ENCODE measurements at regions not wholly inside any gene's neighbourhood (a gene's known extent, or its start where the extent isn't known, plus 50 kb on each side); places are given as distances from the start of the nearest gene placed in this dataset.

DNA sequence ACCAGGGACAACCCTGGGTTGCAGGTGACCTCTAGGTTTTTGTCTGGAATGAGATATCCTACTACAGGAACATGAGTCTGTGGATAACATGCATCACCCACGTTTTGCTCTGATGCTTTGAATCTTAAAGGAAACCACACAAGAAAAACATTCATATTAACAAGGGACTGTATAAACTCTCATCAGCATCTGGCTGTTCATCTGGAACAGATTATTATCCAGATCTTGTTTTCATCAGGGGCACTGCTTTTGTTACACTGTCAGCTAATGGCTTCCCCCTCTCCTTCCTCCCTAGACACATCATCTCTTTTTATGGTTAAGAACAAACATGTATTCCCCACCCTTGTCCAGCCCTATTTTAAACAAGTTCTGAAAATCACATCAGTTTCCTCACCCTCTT lies 1095.7 kb downstream of the AACS start:
- TF ChIP-seq, protein P1, sequence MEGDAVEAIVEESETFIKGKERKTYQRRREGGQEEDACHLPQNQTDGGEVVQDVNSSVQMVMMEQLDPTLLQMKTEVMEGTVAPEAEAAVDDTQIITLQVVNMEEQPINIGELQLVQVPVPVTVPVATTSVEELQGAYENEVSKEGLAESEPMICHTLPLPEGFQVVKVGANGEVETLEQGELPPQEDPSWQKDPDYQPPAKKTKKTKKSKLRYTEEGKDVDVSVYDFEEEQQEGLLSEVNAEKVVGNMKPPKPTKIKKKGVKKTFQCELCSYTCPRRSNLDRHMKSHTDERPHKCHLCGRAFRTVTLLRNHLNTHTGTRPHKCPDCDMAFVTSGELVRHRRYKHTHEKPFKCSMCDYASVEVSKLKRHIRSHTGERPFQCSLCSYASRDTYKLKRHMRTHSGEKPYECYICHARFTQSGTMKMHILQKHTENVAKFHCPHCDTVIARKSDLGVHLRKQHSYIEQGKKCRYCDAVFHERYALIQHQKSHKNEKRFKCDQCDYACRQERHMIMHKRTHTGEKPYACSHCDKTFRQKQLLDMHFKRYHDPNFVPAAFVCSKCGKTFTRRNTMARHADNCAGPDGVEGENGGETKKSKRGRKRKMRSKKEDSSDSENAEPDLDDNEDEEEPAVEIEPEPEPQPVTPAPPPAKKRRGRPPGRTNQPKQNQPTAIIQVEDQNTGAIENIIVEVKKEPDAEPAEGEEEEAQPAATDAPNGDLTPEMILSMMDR (IDR thresholded peaks at IDR 0.05), result no peak
- no peak for TF ChIP-seq ZFX (IDR thresholded peaks at IDR 0.05; ENCODE audit: borderline replicate concordance)
- H3K27ac ChIP-seq, result no peak overlapping the region

DNA sequence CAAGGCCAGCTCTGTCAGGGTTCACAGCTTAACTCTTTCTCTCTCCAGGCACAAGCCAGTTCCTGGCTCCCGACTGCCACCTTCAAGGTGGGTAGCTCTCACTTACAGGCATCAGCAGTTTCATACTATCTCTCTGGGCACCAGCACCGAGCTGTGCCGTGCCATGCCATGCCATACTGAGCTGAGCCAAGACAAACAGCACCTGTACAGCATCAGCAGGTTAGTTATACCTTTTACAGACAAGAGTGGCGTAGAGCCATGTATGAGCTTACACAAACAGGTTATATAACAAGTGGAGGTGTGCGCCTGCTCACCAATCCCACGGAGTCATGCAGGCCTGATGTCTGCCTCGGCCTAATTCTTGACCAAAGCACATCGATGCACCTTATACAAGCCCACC lies 1098.7 kb downstream of the AACS start:
- no peak overlapping the region for H3K27ac ChIP-seq
- TF ChIP-seq, protein P1 (IDR thresholded peaks at IDR 0.05), result no peak
- TF ChIP-seq ZFX (IDR thresholded peaks at IDR 0.05; ENCODE audit: borderline replicate concordance), result no peak

DNA sequence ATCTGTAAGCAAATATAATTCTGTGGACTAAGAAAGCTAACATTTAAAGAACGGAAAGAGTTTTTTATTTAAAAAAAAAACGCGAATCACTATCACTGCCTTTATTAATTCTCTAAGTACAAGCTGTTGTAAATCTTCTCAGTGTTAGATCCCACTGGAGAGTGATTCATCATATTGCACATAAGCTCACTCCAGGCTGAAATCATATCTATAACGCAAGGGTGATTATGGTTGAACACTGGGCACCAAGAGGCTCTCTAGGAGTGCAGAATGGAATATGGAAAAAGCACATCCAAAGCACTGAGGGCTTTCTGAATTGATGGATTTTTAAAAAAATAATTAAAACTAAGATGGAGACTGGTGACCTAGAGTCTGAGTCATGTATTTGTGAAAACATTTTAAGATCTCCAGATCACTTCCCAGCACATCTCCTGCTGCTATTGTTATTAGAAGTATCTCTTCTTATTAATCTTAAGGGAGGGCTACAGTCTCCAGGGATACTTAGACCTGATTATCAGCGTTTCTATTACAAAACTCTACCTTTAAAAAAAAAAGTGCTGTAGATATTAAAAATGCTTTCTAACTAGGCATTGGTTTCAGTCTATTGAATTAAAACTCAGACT lies 1106.8 kb downstream of the AACS start:
- no peak for TF ChIP-seq ZFX (IDR thresholded peaks at IDR 0.05; ENCODE audit: borderline replicate concordance)
- H3K27ac ChIP-seq, result no peak overlapping the region

DNA sequence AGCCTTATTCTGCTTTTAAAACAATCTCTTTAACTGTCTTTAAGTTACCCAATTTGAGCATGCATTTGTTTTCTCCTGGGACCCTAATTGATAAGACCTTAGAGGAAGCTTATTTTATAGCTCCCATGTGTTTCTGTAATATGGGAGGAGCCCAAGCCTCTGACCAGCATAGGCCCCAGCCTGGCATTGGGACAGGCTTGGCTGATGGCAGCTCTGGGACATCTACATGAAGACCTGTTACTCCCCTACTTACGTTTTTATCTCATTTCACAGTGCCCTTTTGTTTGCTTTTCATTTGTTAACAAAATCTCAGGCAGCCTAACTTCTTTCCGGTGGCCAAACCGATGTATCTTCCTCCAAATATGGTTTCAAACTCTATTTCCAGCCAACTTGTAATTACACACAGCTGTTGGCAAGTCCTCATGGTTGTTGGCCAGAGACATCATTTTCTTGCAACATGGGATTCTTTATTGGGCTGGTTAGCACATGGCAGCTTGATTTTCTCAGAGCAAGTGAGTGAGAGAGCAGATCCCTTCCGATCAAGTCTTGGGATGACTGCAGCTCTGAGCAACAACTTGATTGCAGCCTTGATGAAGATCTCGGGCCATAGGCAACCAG lies 1117.5 kb downstream of the AACS start:
- H3K27ac ChIP-seq, result no peak overlapping the region

DNA sequence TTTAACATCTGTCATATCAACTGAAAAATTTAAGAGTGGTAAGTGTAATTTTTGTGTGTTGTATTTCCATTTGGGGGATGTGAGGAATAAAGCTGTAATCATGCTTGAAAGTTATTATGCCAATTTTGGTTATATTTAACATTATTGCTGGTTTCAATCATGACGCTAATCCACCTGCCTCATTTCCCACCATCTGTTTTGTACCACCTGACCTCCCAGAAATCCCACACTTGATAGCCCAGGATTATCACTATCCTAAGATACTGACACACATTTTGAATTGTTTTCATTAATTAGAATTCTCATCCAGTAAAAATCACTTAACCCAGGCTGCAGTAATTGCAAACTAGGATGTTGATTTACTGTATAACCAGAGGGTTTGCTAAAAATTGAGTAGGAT lies 1119.8 kb downstream of the AACS start:
- no peak overlapping the region for H3K27ac ChIP-seq
- TF ChIP-seq, protein P1 (IDR thresholded peaks at IDR 0.05), result no peak
- TF ChIP-seq ZFX (IDR thresholded peaks at IDR 0.05; ENCODE audit: borderline replicate concordance), result no peak

More for the DNA sequence above, 1117.5 kb downstream of the AACS start:
- no peak for TF ChIP-seq ZFX (IDR thresholded peaks at IDR 0.05; ENCODE audit: borderline replicate concordance)
- TF ChIP-seq, protein P1 (IDR thresholded peaks at IDR 0.05), result no peak

DNA sequence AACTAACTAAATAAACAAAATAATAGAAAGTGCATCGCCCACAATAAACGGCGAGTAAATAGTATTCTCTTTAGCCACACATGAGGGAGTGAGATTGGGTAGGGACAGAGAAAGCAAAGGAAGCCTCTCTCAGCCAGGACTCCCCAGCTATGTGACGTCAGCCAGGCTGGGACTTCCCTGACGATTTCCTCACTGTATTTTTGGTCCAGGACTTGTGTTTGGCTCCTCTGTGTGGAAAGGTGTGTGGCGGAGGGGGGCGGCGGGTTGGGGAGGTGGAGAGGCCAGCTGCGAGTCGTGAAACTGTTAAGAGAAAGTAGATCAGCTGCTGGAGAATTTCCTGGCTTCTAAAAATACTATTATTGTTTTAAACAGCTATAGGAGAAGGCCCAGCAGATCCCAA lies 1124.6 kb downstream of the AACS start:
- TF ChIP-seq, protein P1 (IDR thresholded peaks at IDR 0.05), result no peak
- no peak for TF ChIP-seq ZFX (IDR thresholded peaks at IDR 0.05; ENCODE audit: borderline replicate concordance)

DNA sequence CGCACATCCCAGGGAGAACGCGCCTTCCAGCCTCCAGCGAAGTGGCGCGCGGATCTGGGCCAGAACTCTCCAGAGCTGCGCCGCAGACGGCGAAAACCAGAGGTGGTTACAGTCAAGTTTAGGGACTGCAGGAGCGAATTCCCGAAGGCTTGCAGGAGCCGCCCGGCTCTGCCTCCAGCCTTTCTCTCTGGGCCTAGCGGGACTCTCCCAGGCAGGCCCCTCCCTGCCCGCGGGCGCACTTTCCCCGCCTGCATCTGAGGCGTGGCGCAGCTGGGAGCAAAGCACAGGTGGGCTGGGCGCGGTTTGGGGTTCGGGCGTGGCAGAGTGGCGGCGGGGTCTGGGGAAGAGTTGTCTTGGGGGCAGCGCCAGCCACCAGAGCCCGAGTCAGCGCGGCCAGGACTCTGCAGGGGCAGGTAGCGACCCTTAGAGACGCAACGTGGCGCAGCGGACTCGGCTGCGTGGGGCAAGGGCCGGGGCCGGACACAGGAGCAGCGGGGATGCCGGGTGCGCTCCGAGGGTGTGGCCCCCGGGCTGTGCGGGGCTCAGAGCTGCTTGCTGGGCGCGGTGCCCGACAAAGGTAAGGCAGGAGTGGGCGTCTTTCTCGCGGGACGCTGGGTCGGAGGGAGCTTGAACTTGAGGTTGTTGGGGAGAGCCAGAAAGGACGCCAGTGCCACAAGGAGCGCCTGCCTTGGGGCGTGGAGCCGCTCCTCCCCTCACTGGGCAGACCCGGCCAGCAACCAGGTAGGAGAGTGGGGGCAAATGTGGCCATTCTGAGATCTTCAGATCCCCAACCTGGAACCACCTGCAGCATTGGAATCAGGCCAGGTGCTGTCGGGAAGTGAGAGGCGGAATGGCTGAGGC lies 1126.0 kb downstream of the AACS start:
- TF ChIP-seq, protein P1 (IDR thresholded peaks at IDR 0.05), result no peak
- no peak for TF ChIP-seq ZFX (IDR thresholded peaks at IDR 0.05; ENCODE audit: borderline replicate concordance)
- H3K27ac ChIP-seq, result no peak overlapping the region

More for the DNA sequence above, 1124.6 kb downstream of the AACS start:
- H3K27ac ChIP-seq, result no peak overlapping the region
